Adrenal gland (tissue), 5 donors: ENCODE measurements at regions not wholly inside any gene's neighbourhood (a gene's known extent, or its start where the extent isn't known, plus 50 kb on each side); places are given as distances from the start of the nearest gene placed in this dataset.

Source experiments
- POLR2A ChIP-seq, 2 donors: fragments of 450-650 bp; IDR thresholded peaks; one replicate each; pipeline ENCODE4 v1.6.1; 2017; ENCODE audit warnings: antibody characterized with exemption in 2 of 2, mild to moderate bottlenecking in 2 of 2, moderate library complexity in 1 of 2
- TF ChIP-seq, protein P1 (sequence below), 6 experiments: fragments of 450-650 bp in 4 of 6; fragments of 200-600 bp in 2 of 6; sonication (generic) in 1 of 6; IDR thresholded peaks; 1 replicate in 5 of 6; 2 replicates in 1 of 6; pipeline versions ENCODE4 v1.5.1 to v1.8.0; 2016 to 2021; ENCODE audit warnings: antibody characterized with exemption in 6 of 6, mild to moderate bottlenecking in 2 of 6, moderate library complexity in 1 of 6
- donor health status: DM: no; HTN: no; CAD: no.

DNA sequence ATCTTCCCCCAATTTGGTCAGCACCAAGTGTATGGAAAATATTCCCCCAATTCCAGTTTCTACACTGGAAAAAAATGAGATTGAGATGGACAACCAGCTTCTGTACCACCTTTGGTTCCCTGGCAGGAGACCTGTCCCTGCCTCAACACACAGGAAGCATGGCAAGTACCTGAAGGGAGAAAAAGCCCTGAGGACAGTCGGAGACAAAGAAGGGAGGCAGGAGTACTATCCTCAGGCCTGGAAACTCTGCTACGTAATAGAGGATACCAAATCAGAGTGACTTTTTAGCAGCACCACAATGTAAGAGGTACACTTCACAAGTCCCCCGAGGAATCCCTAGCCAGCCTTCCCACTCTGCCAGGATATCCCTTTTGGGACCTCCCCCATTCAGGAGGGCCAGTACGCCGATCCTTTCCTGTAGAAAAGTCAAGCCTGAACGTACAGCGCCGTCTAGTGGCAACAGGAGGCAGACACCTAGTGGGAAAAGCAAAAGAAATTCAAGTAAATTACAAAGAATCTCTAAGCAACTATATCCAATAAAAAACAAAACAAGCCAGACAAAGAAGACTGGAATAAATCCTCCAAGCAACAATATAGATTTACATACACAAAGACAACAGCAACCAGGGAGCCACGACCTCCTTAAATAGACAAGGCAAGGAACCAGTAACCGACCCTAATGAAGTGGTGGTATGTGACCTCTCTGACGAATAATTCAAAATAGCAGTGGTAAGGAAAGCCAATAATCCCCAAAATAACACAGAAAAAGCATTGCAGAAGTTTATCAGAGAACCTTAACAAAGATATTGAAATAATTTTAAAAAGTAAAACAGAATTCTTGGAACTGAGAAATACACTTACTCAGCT is 63.3 kb upstream of the SLCO6A1 start:
- TF ChIP-seq, protein P1, sequence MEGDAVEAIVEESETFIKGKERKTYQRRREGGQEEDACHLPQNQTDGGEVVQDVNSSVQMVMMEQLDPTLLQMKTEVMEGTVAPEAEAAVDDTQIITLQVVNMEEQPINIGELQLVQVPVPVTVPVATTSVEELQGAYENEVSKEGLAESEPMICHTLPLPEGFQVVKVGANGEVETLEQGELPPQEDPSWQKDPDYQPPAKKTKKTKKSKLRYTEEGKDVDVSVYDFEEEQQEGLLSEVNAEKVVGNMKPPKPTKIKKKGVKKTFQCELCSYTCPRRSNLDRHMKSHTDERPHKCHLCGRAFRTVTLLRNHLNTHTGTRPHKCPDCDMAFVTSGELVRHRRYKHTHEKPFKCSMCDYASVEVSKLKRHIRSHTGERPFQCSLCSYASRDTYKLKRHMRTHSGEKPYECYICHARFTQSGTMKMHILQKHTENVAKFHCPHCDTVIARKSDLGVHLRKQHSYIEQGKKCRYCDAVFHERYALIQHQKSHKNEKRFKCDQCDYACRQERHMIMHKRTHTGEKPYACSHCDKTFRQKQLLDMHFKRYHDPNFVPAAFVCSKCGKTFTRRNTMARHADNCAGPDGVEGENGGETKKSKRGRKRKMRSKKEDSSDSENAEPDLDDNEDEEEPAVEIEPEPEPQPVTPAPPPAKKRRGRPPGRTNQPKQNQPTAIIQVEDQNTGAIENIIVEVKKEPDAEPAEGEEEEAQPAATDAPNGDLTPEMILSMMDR (IDR thresholded peaks at IDR 0.05), result peak; percentile 9 to 49 (median 34)
- TF ChIP-seq POLR2A (IDR thresholded peaks at IDR 0.05), result no peak
